GM10266 (cell line): ENCODE measurements at regions not wholly inside any gene's neighbourhood (a gene's known extent, or its start where the extent isn't known, plus 50 kb on each side); places are given as distances from the start of the nearest gene placed in this dataset.

Source experiments
- DNase-seq: peaks from one replicate; pipeline ENCODE4 v3.0.0; 2012; ENCODE audit errors: extremely low spot score
- CTCF ChIP-seq: IDR thresholded peaks from 2 replicates; pipeline ENCODE4 v1.5.1; 2012; ENCODE audit warnings: mild to moderate bottlenecking, low read depth; ENCODE audit not compliant: control insufficient read depth, insufficient read depth; ENCODE audit errors: missing control alignments

- no peak for TF ChIP-seq CTCF
- no peak for DNase-seq
These were observed 319.0 kb upstream of the CDH6 start for GRCh38 chr5:30874241-30875034.

- DNase-seq, result no peak
- no peak for TF ChIP-seq CTCF
These were observed 322.3 kb upstream of the CDH6 start for GRCh38 chr5:30871196-30871595.

GRCh38 chr5:30867711-30868110 lies 325.8 kb upstream of the CDH6 start:
- DNase-seq, result no peak
- no peak for TF ChIP-seq CTCF

GRCh38 chr5:30866142-30866541 lies 327.3 kb upstream of the CDH6 start:
- TF ChIP-seq CTCF, result no peak
- no peak for DNase-seq

- TF ChIP-seq CTCF, result no peak
- no peak for DNase-seq
These were observed 337.2 kb upstream of the CDH6 start for GRCh38 chr5:30856242-30856641.

- DNase-seq, result no peak
- TF ChIP-seq CTCF, result no peak
These were observed 340.3 kb upstream of the CDH6 start for GRCh38 chr5:30853158-30853557.

GRCh38 chr5:30850866-30851265 lies 342.6 kb upstream of the CDH6 start:
- DNase-seq, result no peak
- no peak for TF ChIP-seq CTCF
